Gastroesophageal sphincter (tissue), 3 donors: ENCODE measurements at regions not wholly inside any gene's neighbourhood (a gene's known extent, or its start where the extent isn't known, plus 50 kb on each side); places are given as distances from the start of the nearest gene placed in this dataset.

Source experiments
- POLR2A ChIP-seq, 2 donors: fragments of 450-650 bp; IDR thresholded peaks; one replicate each; pipeline ENCODE4 v1.6.1; 2017; ENCODE audit warnings: antibody characterized with exemption in 2 of 2, mild to moderate bottlenecking in 2 of 2, moderate library complexity in 1 of 2
- POLR2AphosphoS5 ChIP-seq: sonication (generic); formaldehyde crosslinking; IDR thresholded peaks from one replicate; pipeline ENCODE4 v1.6.1; 2017; ENCODE audit warnings: antibody characterized with exemption
- TF ChIP-seq, protein P1 (sequence below), 4 experiments: fragments of 200-600 bp in 2 of 4; fragments of 450-650 bp in 2 of 4; sonication (generic) in 1 of 4; IDR thresholded peaks; one replicate each; pipeline ENCODE4 v1.5.1; 2017 to 2019; ENCODE audit warnings: antibody characterized with exemption in 4 of 4, mild to moderate bottlenecking in 2 of 4, moderate library complexity in 2 of 4

DNA sequence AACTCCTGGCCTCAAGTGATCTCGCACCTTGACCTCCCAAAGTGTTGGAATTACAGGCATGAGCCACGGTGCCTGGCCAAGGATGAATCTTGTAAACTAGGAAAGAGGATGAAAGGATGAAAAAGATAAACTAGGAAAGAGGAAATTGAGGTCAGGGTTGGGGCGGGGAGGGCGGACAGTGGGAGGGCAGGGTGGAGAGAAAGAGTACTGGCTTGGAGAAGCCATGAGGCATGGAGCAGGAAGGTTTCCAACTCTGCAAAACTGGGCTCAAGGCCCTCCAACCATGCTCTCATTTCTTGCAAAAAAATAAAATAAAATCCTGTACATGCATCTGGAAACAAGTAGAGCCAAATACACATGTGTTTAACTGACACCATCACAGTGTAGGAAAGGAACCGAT is 256.6 kb upstream of the SGK1 start:
- TF ChIP-seq, protein P1, sequence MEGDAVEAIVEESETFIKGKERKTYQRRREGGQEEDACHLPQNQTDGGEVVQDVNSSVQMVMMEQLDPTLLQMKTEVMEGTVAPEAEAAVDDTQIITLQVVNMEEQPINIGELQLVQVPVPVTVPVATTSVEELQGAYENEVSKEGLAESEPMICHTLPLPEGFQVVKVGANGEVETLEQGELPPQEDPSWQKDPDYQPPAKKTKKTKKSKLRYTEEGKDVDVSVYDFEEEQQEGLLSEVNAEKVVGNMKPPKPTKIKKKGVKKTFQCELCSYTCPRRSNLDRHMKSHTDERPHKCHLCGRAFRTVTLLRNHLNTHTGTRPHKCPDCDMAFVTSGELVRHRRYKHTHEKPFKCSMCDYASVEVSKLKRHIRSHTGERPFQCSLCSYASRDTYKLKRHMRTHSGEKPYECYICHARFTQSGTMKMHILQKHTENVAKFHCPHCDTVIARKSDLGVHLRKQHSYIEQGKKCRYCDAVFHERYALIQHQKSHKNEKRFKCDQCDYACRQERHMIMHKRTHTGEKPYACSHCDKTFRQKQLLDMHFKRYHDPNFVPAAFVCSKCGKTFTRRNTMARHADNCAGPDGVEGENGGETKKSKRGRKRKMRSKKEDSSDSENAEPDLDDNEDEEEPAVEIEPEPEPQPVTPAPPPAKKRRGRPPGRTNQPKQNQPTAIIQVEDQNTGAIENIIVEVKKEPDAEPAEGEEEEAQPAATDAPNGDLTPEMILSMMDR (IDR thresholded peaks at IDR 0.05), result no peak
- TF ChIP-seq POLR2A (IDR thresholded peaks at IDR 0.05) (no peak), POLR2AphosphoS5 (no peak)
